Trophoblast cell (in vitro differentiated cells and primary cell): ENCODE measurements at regions not wholly inside any gene's neighbourhood (a gene's known extent, or its start where the extent isn't known, plus 50 kb on each side); places are given as distances from the start of the nearest gene placed in this dataset.

ENCODE experiments used
- DNase-seq, 2 donors: peaks; one replicate each; pipeline ENCODE4 v3.0.0-alpha.2; 2016
- H2AFZ ChIP-seq: 2 replicates; pipeline ENCODE4 v1.6.1; 2013; ENCODE audit warnings: low read length, moderate library complexity, mild to moderate bottlenecking; ENCODE audit not compliant: insufficient read depth, poor library complexity
- H2AK5ac ChIP-seq: 2 replicates; pipeline ENCODE4 v1.6.1; 2013; ENCODE audit warnings: mild to moderate bottlenecking, low read length
- H2BK120ac ChIP-seq: 2 replicates; pipeline ENCODE4 v1.6.1; 2013; ENCODE audit warnings: low read length, mild to moderate bottlenecking, moderate library complexity; ENCODE audit not compliant: insufficient read depth, poor library complexity
- H2BK12ac ChIP-seq: 2 replicates; pipeline ENCODE4 v1.6.1; 2013; ENCODE audit warnings: mild to moderate bottlenecking, low read length, moderate library complexity
- H2BK5ac ChIP-seq: 2 replicates; pipeline ENCODE4 v1.6.1; 2013; ENCODE audit warnings: low read length, low read depth, moderate library complexity, mild to moderate bottlenecking; ENCODE audit not compliant: poor library complexity
- H3K14ac ChIP-seq: 2 replicates; pipeline ENCODE4 v1.6.1; 2013; ENCODE audit warnings: mild to moderate bottlenecking, low read length
- H3K18ac ChIP-seq: 2 replicates; pipeline ENCODE4 v1.6.1; 2013; ENCODE audit warnings: mild to moderate bottlenecking, low read length
- H3K23ac ChIP-seq: 2 replicates; pipeline ENCODE4 v1.6.1; 2013; ENCODE audit warnings: low read length
- H3K27ac ChIP-seq: 2 replicates; pipeline ENCODE4 v1.5.1; 2013; ENCODE audit warnings: low read depth, mild to moderate bottlenecking, inconsistent platforms, low read length, moderate library complexity
- H3K27me3 ChIP-seq: 2 replicates; pipeline ENCODE4 v1.6.1; 2013; ENCODE audit warnings: inconsistent platforms, mild to moderate bottlenecking, low read length, moderate library complexity; ENCODE audit not compliant: insufficient read depth
- H3K36me3 ChIP-seq, 2 experiments: 1 replicate in 1 of 2; 2 replicates in 1 of 2; pipeline ENCODE4 v1.6.1; 2013; ENCODE audit warnings: low read length in 2 of 2, mild to moderate bottlenecking in 2 of 2, moderate library complexity in 1 of 2; ENCODE audit not compliant: insufficient read depth in 2 of 2, control insufficient read depth in 1 of 2
- H3K4ac ChIP-seq: 2 replicates; pipeline ENCODE4 v1.6.1; 2013; ENCODE audit warnings: low read depth, mild to moderate bottlenecking, low read length, moderate library complexity
- H3K4me1 ChIP-seq, 2 experiments: 1 replicate in 1 of 2; 2 replicates in 1 of 2; pipeline ENCODE4 v1.6.1; 2013; ENCODE audit warnings: low read length in 2 of 2, mild to moderate bottlenecking in 2 of 2, moderate library complexity in 1 of 2; ENCODE audit not compliant: insufficient read depth in 2 of 2, control insufficient read depth in 1 of 2
- H3K4me2 ChIP-seq: 2 replicates; pipeline ENCODE4 v1.6.1; 2013; ENCODE audit warnings: inconsistent platforms, mild to moderate bottlenecking, low read length, moderate library complexity
- H3K4me3 ChIP-seq: 2 replicates; pipeline ENCODE4 v1.5.1; 2013; ENCODE audit warnings: mild to moderate bottlenecking, low read depth, low read length, inconsistent platforms
- H3K79me1 ChIP-seq: one replicate; pipeline ENCODE4 v1.6.1; 2013; ENCODE audit warnings: low read length
- H3K79me2 ChIP-seq: 2 replicates; pipeline ENCODE4 v1.6.1; 2013; ENCODE audit warnings: low read length, mild to moderate bottlenecking; ENCODE audit not compliant: control insufficient read depth, insufficient read depth, poor library complexity
- H3K9ac ChIP-seq: 2 replicates; pipeline ENCODE4 v1.6.1; 2013; ENCODE audit warnings: mild to moderate bottlenecking, low read length
- H3K9me3 ChIP-seq: 2 replicates; pipeline ENCODE4 v1.6.1; 2013; ENCODE audit warnings: low read depth, mild to moderate bottlenecking, control low read depth, inconsistent platforms, low read length; ENCODE audit not compliant: insufficient read depth
- H4K12ac ChIP-seq: 2 replicates; pipeline ENCODE4 v1.6.1; 2013; ENCODE audit warnings: low read depth, mild to moderate bottlenecking, low read length, moderate library complexity
- H4K8ac ChIP-seq: 2 replicates; pipeline ENCODE4 v1.6.1; 2013; ENCODE audit warnings: low read depth, mild to moderate bottlenecking, low read length, moderate library complexity
- H4K91ac ChIP-seq: one replicate; pipeline ENCODE4 v1.6.1; 2013; ENCODE audit warnings: low read depth, mild to moderate bottlenecking, low read length, moderate library complexity
- WGBS: extraction: QIAGEN DNeasy Blood & Tissue Kit; methylation state at CpG from one replicate; pipeline ENCODE4 v1.1.7; 2013; ENCODE audit warnings: missing lambda C conversion rate; ENCODE audit not compliant: insufficient read length, insufficient coverage; ENCODE audit errors: extremely low coverage; 5-methylcytosine and 5-hydroxymethylcytosine counted together

DNA sequence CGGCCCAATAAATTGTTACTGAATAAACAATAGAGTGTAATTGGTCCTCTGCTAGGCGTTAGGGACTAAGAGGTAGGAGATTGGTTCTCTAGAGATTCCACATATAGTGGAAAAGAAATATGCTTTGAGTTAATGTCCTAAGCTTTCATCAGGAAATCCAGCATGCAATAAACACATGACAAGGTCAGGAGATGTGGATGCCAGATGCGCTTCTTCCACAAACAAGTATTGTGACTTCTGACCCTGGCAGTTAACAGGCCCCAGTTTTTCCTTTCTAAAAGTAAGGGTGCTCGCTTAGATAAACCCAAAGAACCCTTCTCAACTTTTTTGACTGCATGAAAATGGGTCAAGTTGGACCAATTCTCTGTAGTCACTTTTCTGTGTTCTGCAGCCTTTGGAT is 146.5 kb upstream of the SOX21 start:
- Histone ChIP-seq H2BK120ac (no peak overlapping the region), H3K18ac (no peak overlapping the region), H2AFZ (no peak overlapping the region), H3K9ac (no peak overlapping the region), H3K4ac (no peak overlapping the region), H3K4me3 (no peak overlapping the region), H3K9me3 (peaks cover 1% of the 10 kb centered on the region), H2BK12ac (no peak overlapping the region), H3K27me3 (no peaks in the 10 kb centered on the region), H3K23ac (no peak overlapping the region), H3K79me2 (no peaks in the 10 kb centered on the region), H3K27ac (no peak overlapping the region), H2BK5ac (no peak overlapping the region), H4K91ac (no peak overlapping the region), H3K79me1 (no peaks in the 10 kb centered on the region), H3K36me3 (no peaks in the 10 kb centered on the region), H2AK5ac (no peak overlapping the region), H4K12ac (no peak overlapping the region), H3K14ac (no peak overlapping the region), H3K4me1 (peaks cover 2 to 3% of the 10 kb centered on the region in 2 experiments), H4K8ac (no peak overlapping the region), H3K4me2 (no peak overlapping the region)
- no CpG with 5 or more reads among the region's 4 CpGs for WGBS
- no peak for DNase-seq

DNA sequence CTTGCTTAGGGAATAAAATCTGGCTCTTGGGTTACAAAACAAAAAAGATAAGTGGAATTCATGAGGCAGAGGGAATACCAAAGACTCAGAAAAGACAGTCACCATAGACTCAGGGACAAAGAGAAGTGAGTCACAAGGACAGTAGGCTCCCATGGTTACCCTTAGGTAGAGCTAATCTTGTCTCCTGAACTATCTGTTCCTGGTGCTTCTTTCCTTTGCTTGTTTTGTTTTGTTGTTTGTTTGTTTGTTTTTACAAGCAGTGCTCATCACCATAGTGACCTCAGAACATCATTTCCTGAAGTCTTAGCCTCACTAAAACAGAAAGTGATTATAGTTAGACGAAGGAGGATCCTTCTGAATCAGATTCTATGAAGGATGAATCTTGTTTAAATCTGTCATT is 142.3 kb upstream of the SOX21 start:
- Histone ChIP-seq H3K79me2 (no peaks in the 10 kb centered on the region), H4K12ac (no peak overlapping the region), H3K9me3 (peaks cover 1% of the 10 kb centered on the region), H3K4me1 (peaks cover 0 to 3% of the 10 kb centered on the region in 2 experiments), H3K9ac (no peak overlapping the region), H4K8ac (no peak overlapping the region), H3K14ac (no peak overlapping the region), H3K79me1 (no peaks in the 10 kb centered on the region), H2BK5ac (no peak overlapping the region), H3K4me3 (no peak overlapping the region), H3K36me3 (no peaks in the 10 kb centered on the region), H3K18ac (no peak overlapping the region), H3K4ac (no peak overlapping the region), H4K91ac (no peak overlapping the region), H2AFZ (no peak overlapping the region), H3K27ac (no peak overlapping the region), H2BK120ac (no peak overlapping the region), H3K4me2 (no peak overlapping the region), H3K27me3 (no peaks in the 10 kb centered on the region), H2BK12ac (no peak overlapping the region), H2AK5ac (no peak overlapping the region), H3K23ac (no peak overlapping the region)
- no CpG with 5 or more reads among the region's 1 CpG for WGBS
- peak; percentile 2 to 52 for DNase-seq

DNA sequence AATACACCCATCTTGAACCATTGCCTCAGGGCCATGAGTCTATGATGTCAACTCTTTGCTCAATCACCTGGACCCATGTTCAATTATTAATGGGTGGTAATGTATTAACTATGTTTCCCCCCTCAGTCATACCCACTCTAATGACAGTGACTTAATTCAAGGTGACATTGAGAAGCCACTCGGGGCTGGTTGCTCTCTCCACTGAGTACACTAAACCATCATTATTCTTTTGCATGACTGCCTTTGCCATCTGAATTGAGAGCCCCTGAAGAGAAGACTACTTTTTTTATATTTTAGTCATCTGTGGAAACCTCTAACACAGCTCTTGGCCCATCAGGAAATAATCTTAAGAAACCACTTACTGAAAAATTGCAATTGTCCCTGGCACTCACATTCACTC is 139.2 kb upstream of the SOX21 start:
- Histone ChIP-seq H3K14ac (no peak overlapping the region), H3K9ac (no peak overlapping the region), H3K79me2 (no peaks in the 10 kb centered on the region), H2BK12ac (no peak overlapping the region), H3K9me3 (no peaks in the 10 kb centered on the region), H3K4me3 (no peak overlapping the region), H3K18ac (no peak overlapping the region), H3K4me2 (no peak overlapping the region), H3K4me1 (peaks cover 0 to 3% of the 10 kb centered on the region in 2 experiments), H4K8ac (no peak overlapping the region), H3K36me3 (no peaks in the 10 kb centered on the region), H3K27ac (no peak overlapping the region), H4K12ac (no peak overlapping the region), H3K79me1 (no peaks in the 10 kb centered on the region), H4K91ac (no peak overlapping the region), H2BK120ac (no peak overlapping the region), H2AK5ac (no peak overlapping the region), H2AFZ (no peak overlapping the region), H3K27me3 (no peaks in the 10 kb centered on the region), H3K4ac (no peak overlapping the region), H3K23ac (no peak overlapping the region), H2BK5ac (no peak overlapping the region)
- no peak for DNase-seq
- no CpG with 5 or more reads among the region's 1 CpG for WGBS

DNA sequence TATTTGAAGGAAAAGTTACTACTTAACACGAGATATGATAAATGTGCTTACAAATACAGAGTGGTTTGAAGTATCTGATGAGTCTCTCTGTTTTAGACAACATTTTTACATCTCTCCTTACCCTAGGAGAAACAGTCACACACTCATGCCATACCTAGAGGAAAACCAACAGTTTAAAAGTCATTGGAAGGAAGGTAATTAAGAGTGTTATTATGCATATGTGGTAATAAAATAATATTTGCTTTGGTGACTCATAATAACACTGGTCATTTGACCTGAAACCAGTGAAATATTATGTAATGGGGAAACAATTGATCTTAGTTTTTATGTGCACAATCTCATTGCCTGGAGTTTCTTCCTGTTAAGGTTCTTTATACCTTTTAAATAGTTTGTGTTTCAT is 136.9 kb upstream of the SOX21 start:
- H2AFZ ChIP-seq: no peak overlapping the region
- no peaks in the 10 kb centered on the region for H3K36me3 ChIP-seq
- no peak overlapping the region for H3K4ac ChIP-seq
- no peak overlapping the region for H2BK5ac ChIP-seq
- H3K4me2 ChIP-seq: no peak overlapping the region
- no CpG with 5 or more reads among the region's 1 CpG for WGBS
- no peak overlapping the region for H4K8ac ChIP-seq
- H3K27ac ChIP-seq: no peak overlapping the region
- no peak overlapping the region for H3K18ac ChIP-seq
- no peak overlapping the region for H4K91ac ChIP-seq
- H3K23ac ChIP-seq: no peak overlapping the region
- no peak overlapping the region for H2BK12ac ChIP-seq
- no peak for DNase-seq
- no peak overlapping the region for H2AK5ac ChIP-seq
- no peaks in the 10 kb centered on the region for H3K27me3 ChIP-seq
- no peak overlapping the region for H3K14ac ChIP-seq
- H3K9me3 ChIP-seq: no peaks in the 10 kb centered on the region
- no peaks in the 10 kb centered on the region for H3K79me2 ChIP-seq
- H3K4me1 ChIP-seq: no peaks in the 10 kb centered on the region
- H3K4me3 ChIP-seq: no peak overlapping the region
- no peak overlapping the region for H3K9ac ChIP-seq
- H2BK120ac ChIP-seq: no peak overlapping the region
- no peaks in the 10 kb centered on the region for H3K79me1 ChIP-seq
- no peak overlapping the region for H4K12ac ChIP-seq
